ENCODE measurements at regions not wholly inside any gene's neighbourhood (a gene's known extent, or its start where the extent isn't known, plus 50 kb on each side); places are given as distances from the start of the nearest gene placed in this dataset.

GRCh38 chr10:125543796-125544195 lies 139.2 kb downstream of the TEX36 start:
- no TSS peak for BruUV-seq (replicated peaks)
- DNase-seq (ENCODE audit: low spot score) = no peak
- H4K20me1 ChIP-seq (ENCODE audit: insufficient read depth, low read length) = no peaks in the 10 kb centered on the region
- no peaks in the 10 kb centered on the region for H3K9me2 ChIP-seq (ENCODE audit: insufficient read depth, low read length)
- ChIA-PET CTCF (ENCODE audit: unreplicated experiment) (no interaction called here), POLR2A (no interaction called here)
- intact Hi-C loops (cut with micrococcal nuclease; ENCODE audit: unreplicated experiment) = no loop called here
- TF ChIP-seq EZH2phosphoT487 (IDR thresholded peaks at IDR 0.05; ENCODE audit: borderline replicate concordance, low read depth, low read length) = no peak
- TF ChIP-seq CTCF (conservative IDR thresholded peaks at IDR 0.05; ENCODE audit: low read length) = no peak
- H3K4me2 ChIP-seq (ENCODE audit: low read length) = no peak overlapping the region
- H3K79me2 ChIP-seq (ENCODE audit: insufficient read depth, low read depth, low read length) = no peaks in the 10 kb centered on the region
- H2AFZ ChIP-seq (ENCODE audit: low read length) = no peak overlapping the region
- no peaks in the 10 kb centered on the region for H3K9me3 ChIP-seq (ENCODE audit: low read length)
- H3K27ac ChIP-seq (ENCODE audit: low read depth, low read length, poor library complexity, severe bottlenecking) = no peak overlapping the region
- H3K36me3 ChIP-seq (ENCODE audit: insufficient read depth, low read length) = no peaks in the 10 kb centered on the region
- no peak overlapping the region for H3K4me3 ChIP-seq (ENCODE audit: low read depth, low read length, poor library complexity, severe bottlenecking)
- H3K4me1 ChIP-seq (ENCODE audit: insufficient read depth, low read length, poor library complexity, severe bottlenecking) = no peaks in the 10 kb centered on the region

- H2AFZ ChIP-seq (ENCODE audit: low read length) = no peak overlapping the region
- no peak overlapping the region for H3K4me2 ChIP-seq (ENCODE audit: low read length)
Measured at GRCh38 chr10:125538947-125539731, 143.8 kb downstream of the TEX36 start.

GRCh38 chr10:125536236-125536635 lies 146.7 kb downstream of the TEX36 start:
- no peak overlapping the region for H3K4me3 ChIP-seq (ENCODE audit: low read depth, low read length, poor library complexity, severe bottlenecking)
- no peaks in the 10 kb centered on the region for H3K4me1 ChIP-seq (ENCODE audit: insufficient read depth, low read length, poor library complexity, severe bottlenecking)
- no peaks in the 10 kb centered on the region for H4K20me1 ChIP-seq (ENCODE audit: insufficient read depth, low read length)
- H3K9me3 ChIP-seq (ENCODE audit: low read length) = no peaks in the 10 kb centered on the region
- intact Hi-C loops (cut with micrococcal nuclease; ENCODE audit: unreplicated experiment) = no loop called here
- BruUV-seq (replicated peaks) = no TSS peak
- H3K79me2 ChIP-seq (ENCODE audit: insufficient read depth, low read depth, low read length) = no peaks in the 10 kb centered on the region
- no peaks in the 10 kb centered on the region for H3K36me3 ChIP-seq (ENCODE audit: insufficient read depth, low read length)
- ChIA-PET CTCF (ENCODE audit: unreplicated experiment) (no interaction called here), POLR2A (no interaction called here)
- H3K27ac ChIP-seq (ENCODE audit: low read depth, low read length, poor library complexity, severe bottlenecking) = no peak overlapping the region
- no peak for DNase-seq (ENCODE audit: low spot score)
- H3K4me2 ChIP-seq (ENCODE audit: low read length) = no peak overlapping the region
- no peak for TF ChIP-seq CTCF (conservative IDR thresholded peaks at IDR 0.05; ENCODE audit: low read length)
- no peak for TF ChIP-seq EZH2phosphoT487 (IDR thresholded peaks at IDR 0.05; ENCODE audit: borderline replicate concordance, low read depth, low read length)
- no peaks in the 10 kb centered on the region for H3K9me2 ChIP-seq (ENCODE audit: insufficient read depth, low read length)
- H2AFZ ChIP-seq (ENCODE audit: low read length) = no peak overlapping the region

More at GRCh38 chr10:125538947-125539731, 143.8 kb downstream of the TEX36 start:
- ChIA-PET POLR2A (interaction anchor here (0.7 to 1.2 kb wide), 2 partner anchors 18 to 19 kb away, joined by 3 to 5 read pairs; no protein-coding TSS in a partner anchor), CTCF (ENCODE audit: unreplicated experiment) (no interaction called here)
- DNase-seq (ENCODE audit: low spot score) = no peak
- H3K36me3 ChIP-seq (ENCODE audit: insufficient read depth, low read length) = no peaks in the 10 kb centered on the region
- no peaks in the 10 kb centered on the region for H3K4me1 ChIP-seq (ENCODE audit: insufficient read depth, low read length, poor library complexity, severe bottlenecking)
- no peaks in the 10 kb centered on the region for H3K9me2 ChIP-seq (ENCODE audit: insufficient read depth, low read length)
- no peak overlapping the region for H3K4me3 ChIP-seq (ENCODE audit: low read depth, low read length, poor library complexity, severe bottlenecking)
- no peaks in the 10 kb centered on the region for H3K9me3 ChIP-seq (ENCODE audit: low read length)
- no peaks in the 10 kb centered on the region for H3K79me2 ChIP-seq (ENCODE audit: insufficient read depth, low read depth, low read length)
- no peak for TF ChIP-seq EZH2phosphoT487 (IDR thresholded peaks at IDR 0.05; ENCODE audit: borderline replicate concordance, low read depth, low read length)
- intact Hi-C loops (cut with micrococcal nuclease; ENCODE audit: unreplicated experiment) = no loop called here
- no peak overlapping the region for H3K27ac ChIP-seq (ENCODE audit: low read depth, low read length, poor library complexity, severe bottlenecking)
- no TSS peak for BruUV-seq (replicated peaks)
- no peaks in the 10 kb centered on the region for H4K20me1 ChIP-seq (ENCODE audit: insufficient read depth, low read length)

All from OCI-LY7 (cell line).